GM19328 (cell line): ENCODE measurements at regions not wholly inside any gene's neighbourhood (a gene's known extent, or its start where the extent isn't known, plus 50 kb on each side); places are given as distances from the start of the nearest gene placed in this dataset.

Source experiments
- ATAC-seq: cut with Tn5 transposase; IDR thresholded peaks from one replicate; pipeline ENCODE4 v1.9.1; 2021; ENCODE audit warnings: mild to moderate bottlenecking, moderate library complexity; ENCODE audit not compliant: unreplicated experiment

- ATAC-seq, result no peak
Observed at GRCh38 chr11:115843685-115844084, 339.5 kb upstream of the CADM1 start.

DNA sequence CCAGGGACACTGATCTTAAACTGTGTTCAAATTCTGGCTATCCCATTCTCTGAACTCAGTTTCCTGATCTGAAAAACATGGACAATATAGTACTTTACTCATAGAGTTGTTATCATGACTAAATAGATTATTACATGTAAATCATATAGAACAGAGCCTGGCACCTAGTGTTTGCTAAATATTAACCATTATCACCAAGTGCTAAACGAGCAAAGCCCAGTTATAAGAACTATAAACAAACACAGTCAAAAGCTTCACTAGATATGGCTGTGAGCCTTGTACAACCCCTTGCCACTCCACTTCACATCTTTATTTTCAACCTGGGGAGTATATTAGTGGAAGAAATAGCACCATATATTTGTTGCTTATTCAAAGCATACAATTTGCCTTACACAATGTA is 338.9 kb upstream of the CADM1 start:
- no peak for ATAC-seq

- no peak for ATAC-seq
Observed at GRCh38 chr11:115820026-115820425, 315.8 kb upstream of the CADM1 start.

DNA sequence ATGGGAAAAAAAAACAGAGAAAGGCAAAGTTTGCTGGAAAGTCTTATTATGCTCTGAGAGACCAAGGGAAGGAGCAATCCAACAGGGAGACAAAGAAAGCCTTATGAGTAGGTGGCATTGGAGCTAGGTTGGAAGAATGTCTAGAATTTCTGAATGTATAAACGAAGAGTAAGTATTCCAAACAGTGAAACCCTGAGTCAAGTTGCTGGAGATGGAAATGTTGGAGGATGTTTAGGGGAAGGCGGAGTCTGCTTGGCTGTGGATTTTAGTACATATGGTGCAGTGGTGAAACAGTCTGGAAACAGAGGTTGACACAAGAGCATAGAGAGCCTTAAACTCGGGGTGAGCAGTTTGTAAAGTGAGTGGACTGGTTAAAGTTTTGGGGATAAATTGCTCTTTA is 314.8 kb upstream of the CADM1 start:
- no peak for ATAC-seq

- no peak for ATAC-seq
Observed at GRCh38 chr11:115817844-115818468, 313.7 kb upstream of the CADM1 start.

GRCh38 chr11:115808351-115808940 is 304.2 kb upstream of the CADM1 start:
- no peak for ATAC-seq

- ATAC-seq, result no peak
Observed at GRCh38 chr11:115806056-115806455, 301.8 kb upstream of the CADM1 start.

GRCh38 chr11:115803073-115803740 is 299.0 kb upstream of the CADM1 start:
- ATAC-seq, result no peak

- no peak for ATAC-seq
Observed at GRCh38 chr11:115802641-115803040, 298.4 kb upstream of the CADM1 start.

GRCh38 chr11:115792903-115793302 is 288.7 kb upstream of the CADM1 start:
- ATAC-seq, result no peak

DNA sequence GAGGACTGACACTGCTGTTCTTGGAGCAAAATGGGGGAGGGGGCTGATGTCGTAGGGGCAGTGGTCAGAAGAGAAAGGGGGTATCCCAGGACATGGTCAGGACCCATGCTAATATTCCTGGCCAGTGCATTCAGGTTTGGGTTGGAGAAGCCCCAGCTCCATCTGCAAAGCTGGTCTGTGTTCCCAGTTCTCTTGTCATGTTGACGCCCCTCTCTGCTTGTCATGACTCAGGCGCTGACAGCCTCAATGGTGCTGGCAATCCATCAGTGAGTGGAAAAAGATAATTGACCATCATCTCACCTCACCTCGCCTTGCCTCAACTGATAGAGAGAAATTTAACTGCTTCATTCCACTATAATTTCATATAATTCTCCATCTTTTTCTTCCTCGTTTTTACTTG is 283.1 kb upstream of the CADM1 start:
- no peak for ATAC-seq

GRCh38 chr11:115784796-115785521 is 280.7 kb upstream of the CADM1 start:
- ATAC-seq, result no peak

GRCh38 chr11:115780646-115781362 is 276.6 kb upstream of the CADM1 start:
- ATAC-seq, result no peak

DNA sequence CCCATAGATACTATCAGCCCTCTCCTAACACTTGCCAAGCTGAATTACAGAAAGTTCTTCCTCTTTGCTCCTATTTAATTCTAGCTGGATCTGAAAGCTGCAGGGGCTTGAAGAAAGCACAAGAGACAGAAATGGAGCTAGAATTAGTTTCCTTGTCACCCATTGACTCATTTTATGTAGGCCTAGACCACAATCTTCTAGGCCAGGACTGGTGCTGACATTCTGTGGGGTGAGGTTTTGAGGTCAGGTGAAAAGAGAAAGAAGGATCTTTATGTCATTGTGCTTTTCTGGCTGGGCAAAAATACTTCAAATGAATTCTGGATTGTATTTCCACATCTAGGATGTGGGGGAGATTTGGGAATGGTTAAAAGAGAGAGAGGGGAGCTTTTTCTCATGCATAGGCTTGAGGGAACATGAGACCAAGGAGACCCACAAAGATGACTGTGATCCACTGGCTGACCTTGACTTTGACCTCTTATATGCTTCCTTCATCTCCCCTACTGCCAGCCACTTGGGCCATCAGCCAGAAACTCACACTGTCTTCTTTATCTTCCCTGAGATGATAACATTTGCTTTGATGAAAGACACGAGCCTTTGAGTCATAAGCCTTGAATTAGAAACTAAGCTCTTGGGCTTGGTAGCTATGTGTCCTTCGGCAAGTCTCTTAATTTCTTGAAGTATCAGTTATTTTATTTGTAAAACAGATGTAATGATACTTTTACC is 274.9 kb upstream of the CADM1 start:
- ATAC-seq, result no peak

GRCh38 chr11:115776916-115777315 is 272.7 kb upstream of the CADM1 start:
- ATAC-seq, result no peak

GRCh38 chr11:115775846-115776245 is 271.6 kb upstream of the CADM1 start:
- no peak for ATAC-seq

DNA sequence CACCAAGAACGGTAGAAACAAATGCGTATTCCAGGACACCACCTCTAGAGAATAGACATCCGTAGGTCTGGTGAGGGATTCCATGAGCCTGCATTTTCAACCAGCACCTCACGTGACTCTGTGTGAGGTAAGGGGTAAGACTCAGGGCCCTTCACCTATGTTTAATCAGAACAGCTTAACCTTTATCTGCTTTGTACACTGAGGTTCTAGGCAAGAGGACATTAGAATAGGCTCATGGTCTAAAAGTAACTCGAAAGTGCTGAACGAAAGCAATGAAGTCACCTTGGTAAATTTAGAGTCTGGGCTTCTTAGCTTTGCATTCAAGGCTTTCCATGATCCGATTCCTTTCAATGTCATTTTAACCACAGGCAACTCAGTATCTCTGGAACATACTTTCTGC is 270.5 kb upstream of the CADM1 start:
- ATAC-seq, result no peak

DNA sequence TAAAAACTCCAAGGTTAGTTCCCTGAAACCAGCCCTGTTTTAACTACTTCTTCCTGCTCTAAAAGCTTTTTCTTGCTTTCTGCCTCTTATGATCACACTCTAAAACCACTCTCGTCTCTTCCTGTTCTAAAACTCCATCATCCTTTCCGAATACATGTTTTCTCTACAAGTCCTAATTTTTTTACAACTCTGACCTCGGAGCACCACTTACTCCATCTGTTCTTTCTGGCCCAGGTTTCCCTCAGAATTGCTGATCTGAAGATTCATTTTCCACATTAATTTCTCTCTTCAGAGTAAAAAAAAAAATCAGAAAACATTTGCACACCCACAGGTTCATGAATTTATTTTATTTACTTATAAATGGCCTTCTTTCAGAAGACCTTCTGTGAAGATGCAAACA is 265.7 kb upstream of the CADM1 start:
- ATAC-seq, result no peak

DNA sequence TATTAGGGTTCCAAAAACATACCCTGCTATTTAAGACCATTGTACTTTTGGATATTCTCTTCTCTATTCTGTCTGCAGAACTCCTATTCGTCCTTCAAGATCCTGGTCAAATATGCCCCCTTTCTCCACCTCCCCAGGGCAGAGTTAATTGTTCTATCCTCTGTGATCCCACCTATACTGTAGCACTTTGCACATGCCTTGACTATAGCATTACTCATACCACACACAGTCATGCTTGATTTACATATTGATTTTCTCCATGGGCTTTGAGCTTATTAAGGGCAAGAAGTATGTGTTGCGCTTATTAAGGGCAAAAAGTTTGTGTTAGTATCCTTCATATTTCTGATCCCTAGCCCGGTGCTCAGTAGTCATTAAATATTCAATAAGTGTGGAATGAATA is 263.7 kb upstream of the CADM1 start:
- ATAC-seq, result no peak

- ATAC-seq, result no peak
Observed at GRCh38 chr11:115767047-115767802, 263.0 kb upstream of the CADM1 start.
